Retina (tissue), 1 donor: ENCODE measurements at regions not wholly inside any gene's neighbourhood (a gene's known extent, or its start where the extent isn't known, plus 50 kb on each side); places are given as distances from the start of the nearest gene placed in this dataset.

Experiments used
- DNase-seq: peaks from one replicate; pipeline ENCODE4 v3.0.0-alpha.2; 2016

DNA sequence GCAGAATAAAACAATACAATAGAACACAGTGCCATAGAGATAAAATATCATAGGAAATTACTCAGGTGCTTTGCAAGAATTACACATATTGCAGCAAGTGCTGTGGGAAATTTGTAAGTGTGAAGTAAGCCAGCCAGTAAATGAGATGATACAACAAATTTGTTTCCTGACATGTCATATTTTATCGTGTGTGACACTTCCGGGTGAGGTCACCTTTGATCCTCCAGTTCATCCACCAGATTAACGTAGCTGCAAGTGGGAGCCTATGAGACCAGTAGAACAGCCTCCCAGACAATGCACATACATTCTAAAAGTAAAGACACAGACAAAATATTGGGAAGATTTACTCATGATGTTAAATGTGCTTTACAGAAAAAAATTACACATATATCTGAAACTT lies 72.2 kb downstream of the PRDM9 start:
- no peak for DNase-seq

DNA sequence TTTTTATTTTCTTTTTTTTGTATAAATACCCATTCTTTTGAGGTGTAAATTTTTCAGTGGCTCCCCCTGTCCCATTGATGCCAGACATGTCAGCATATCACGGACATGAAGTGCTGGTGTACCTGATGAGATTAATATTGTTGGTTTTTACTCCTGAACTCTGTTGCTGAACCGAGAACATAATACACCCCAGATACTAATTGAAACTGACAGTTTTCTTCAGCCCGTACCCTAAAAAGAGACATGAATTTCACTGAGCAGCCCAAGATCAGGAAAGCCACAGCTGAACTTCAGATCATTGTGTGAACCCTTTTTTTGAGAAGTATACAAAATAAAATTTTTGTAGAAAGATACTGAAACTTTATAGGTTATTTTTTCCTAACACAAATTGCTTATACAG lies 75.7 kb downstream of the PRDM9 start:
- peak; percentile 28 for DNase-seq

DNA sequence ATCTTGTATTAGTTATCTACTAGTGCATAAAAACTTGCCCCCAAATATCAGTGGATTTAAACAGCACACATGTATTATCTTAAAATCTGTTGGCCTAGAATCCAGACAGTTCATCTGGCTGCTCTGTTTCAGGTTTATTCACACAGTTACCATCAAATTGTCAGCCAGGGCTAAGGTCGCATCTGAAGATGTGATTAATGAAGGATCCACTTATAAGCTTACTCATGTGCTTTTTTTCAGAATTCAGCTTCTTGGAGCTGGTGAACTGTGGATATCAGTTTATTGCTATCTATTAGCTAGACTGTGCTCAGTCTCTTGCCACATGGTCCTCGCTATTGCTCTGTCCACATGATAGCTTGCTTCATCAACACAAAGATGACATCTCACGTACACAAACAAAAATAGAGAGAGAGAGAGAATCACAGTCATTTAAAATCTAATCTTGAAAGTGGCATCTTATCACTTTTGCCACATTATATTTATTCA lies 81.5 kb downstream of the PRDM9 start:
- DNase-seq = no peak

DNA sequence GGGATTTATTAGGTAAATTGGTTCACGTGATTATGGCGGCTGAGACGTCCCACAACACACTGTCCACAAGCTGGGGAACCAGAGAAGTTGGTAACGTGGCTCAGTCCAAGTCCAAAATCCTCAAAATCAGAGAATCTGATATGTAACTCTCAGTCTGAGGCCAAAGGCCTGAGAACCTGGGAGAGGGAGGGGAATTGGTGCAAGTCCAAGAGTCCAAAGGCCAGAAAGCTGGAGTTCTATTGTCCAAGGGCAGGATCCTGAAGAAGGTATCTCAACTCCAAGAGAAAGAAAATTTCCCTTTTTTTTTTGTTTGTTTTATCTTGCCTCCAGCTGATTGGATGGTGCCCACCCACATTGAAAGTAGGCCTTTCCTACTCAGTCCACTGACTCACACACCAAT lies 83.8 kb downstream of the PRDM9 start:
- DNase-seq = no peak

DNA sequence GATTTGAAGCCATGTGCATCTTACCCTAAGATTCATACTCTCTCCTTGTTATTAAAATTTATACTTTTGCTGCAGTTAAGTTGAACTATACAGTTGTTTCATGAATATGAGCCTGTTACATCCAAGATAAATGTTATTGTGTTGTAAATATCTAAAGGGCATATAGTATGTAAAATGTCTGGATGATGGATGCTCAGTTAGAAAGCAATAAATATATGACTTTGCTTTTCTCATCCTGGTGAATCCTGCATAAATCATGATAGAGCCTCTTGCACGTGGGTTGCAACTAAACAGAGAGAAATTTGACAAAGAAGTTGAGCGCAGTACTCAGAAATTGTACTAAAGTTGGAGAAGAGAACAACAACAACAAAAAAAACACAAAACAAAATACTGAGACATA lies 99.5 kb downstream of the PRDM9 start:
- DNase-seq = no peak

DNA sequence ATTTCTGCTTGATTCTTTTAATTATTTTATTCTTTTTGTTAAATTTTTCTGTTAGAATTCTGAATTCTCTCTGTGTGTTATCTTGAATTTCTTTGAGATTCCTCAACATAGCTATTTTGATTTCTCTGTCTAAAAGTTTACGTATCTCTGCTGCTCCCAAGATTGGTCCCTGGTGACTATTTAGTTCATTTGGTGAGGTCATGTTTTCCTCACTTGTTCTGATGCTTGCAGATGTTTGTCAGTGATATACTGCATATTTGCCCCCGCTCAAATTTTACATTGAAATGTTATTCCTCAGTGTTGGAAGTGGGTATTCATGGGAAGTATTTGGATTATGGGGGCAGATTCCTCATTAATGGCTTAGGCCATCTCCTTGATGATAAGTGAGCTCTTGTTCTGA lies 105.3 kb downstream of the PRDM9 start:
- DNase-seq = no peak

DNA sequence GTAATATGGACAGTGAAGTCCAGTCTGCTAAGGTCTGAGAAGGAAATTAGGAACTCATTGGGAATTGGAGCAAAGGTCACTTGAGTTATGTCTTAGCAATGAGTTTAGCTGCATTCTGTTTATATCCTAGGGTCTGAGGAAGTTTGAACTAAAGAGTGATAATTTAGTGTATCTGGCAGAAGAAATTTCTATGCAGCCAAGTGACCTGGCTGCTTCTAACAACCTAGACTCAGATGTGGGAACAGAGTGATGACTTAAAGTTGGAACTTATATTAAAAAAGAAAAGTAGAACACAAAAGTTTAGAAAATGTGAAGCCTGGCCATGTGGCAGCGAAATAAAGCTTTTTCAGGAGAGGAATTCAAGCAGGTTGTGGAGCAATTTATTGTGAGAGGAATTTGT lies 106.2 kb downstream of the PRDM9 start:
- no peak for DNase-seq

DNA sequence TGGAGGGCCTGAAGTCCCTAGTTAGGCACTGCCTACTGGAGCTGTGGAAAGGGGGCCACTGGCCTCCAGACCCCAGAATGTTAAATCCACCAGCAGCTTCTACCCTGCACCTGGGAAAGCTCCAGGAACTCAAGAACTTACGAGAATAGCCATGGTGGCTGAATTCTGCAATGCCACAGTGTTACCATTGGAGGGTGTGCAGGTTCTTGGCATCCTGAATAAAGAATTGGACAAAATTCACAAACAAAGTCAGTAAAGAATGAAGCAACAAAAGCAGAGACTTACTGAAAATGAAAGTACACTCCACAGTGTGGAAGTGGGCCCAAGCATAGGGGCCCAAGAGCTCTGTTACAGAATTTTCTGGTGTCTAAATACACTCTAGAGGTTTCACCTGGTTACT lies 107.0 kb downstream of the PRDM9 start:
- DNase-seq = no peak

DNA sequence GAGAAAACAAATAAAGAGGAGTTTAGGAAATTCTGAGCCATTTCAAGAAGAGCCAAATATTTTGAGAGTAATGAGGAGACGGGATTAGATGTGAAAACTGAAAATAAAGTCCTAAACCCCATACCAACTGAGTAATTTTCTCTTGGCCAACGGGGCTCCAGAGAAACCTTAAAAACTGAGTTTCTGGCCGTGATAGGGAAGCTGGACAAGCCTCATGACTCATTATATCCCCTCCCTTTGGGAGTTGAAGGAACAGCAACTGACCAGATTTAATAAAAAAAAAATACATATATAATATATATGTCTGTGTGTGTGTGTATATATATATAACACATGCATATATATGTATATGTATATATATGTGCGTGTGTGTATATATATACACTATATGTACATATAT lies 119.6 kb downstream of the PRDM9 start:
- DNase-seq = no peak

DNA sequence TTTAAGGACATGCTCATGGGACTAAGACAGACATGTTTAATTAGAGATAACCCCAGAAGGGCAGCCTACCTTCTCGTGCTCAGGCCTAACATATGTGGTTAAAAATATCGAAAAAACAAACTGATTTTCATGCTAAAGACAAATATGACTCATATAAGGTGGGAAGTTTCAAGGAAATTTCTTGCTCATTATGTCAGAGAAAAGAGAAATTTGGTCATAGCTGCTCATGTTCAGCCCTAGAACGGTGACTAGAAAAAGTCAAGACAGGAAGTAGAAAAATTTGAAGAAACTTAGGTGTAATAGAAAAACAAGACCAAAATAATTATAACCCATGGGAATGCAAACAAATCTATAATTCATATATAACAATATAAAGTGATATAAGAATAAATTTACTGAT lies 120.6 kb downstream of the PRDM9 start:
- no peak for DNase-seq

DNA sequence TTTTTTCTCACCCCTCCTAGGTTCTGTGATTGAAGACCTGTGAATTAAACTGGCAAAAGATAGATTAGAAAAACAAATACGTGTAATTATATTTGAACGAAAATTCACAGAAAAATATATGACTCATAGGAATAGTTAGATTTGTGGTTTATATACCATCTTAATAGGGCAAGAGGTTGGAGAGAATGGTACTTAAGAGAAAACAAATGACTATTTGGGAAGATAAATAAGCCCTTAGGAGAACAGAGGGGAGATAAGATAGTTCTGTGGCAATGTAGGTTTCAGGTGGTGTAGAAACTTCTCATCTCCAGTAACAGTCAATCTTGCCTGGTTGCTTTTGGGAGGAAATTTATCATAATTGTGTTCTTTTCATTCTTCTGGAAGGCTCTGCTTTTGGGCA lies 122.0 kb downstream of the PRDM9 start:
- no peak for DNase-seq

DNA sequence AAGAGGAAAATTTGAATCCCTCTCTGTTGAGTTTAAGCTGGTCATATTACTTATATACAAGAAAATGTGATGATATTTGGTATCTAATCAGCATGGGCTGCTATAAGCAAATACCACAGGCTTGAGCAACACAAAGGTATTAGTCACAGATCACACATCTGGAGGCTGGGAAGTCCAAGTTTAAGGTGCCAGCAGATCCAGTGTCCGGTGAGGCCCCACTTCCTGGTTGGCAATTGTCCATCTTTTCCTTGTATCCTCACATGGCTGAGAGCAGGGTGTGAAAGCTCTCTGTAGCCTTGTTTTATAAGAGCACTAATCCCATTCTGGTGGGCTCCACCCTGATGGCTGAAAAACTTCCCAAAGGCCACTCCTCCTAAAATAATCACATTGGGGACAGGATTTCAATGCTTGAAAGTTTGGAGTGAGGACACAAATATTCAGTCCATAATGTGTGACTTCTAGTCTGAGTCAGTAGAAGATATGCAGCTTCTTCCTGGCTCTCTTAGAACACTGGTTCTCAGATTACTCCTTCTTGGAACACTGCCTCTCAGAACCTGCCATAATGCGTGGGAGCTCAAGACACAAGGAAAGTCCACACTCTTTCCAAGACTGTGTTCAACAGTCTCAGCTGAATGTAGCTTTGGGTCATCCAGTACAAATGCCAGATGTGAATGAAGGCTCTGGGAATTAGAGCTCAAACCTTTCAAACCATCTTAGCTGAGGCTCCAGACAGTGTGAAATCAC lies 124.1 kb downstream of the PRDM9 start:
- DNase-seq = no peak

DNA sequence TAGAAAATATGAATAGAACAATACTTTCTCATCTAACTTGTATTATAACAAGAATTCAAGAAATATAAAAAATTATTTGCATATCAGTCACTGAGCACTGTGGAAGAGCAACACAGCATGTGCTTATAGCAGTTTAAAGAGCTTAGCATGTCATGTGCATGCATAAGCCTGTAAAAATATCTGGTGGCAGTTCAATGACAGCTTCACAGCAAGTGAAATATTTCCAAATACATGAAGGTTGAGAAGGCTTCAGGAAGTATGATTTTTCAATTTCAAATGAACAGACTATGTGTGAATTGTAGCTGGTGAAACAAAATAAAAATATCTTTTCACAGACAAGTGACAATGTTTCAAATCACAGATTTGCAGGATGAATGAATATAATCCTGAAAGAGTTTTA lies 128.5 kb downstream of the PRDM9 start:
- DNase-seq = no peak

DNA sequence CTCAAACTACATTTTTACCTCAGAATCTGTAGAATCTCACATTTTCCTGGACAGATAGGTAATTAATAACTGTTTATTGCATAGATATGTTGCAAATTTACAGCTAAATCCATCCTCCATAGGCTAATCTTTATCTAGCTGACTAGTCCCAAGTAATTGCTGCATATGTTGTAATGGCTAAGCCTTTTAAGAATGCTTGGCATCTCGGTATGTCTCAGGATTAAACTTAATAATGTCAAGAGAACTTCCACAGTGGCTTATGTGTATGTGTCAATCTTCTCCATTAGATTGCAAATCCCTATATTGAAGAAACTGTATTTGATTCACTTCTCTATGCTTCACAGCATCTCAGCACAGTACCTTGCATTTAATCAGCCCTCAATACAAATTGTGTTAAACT lies 131.9 kb downstream of the PRDM9 start:
- no peak for DNase-seq

DNA sequence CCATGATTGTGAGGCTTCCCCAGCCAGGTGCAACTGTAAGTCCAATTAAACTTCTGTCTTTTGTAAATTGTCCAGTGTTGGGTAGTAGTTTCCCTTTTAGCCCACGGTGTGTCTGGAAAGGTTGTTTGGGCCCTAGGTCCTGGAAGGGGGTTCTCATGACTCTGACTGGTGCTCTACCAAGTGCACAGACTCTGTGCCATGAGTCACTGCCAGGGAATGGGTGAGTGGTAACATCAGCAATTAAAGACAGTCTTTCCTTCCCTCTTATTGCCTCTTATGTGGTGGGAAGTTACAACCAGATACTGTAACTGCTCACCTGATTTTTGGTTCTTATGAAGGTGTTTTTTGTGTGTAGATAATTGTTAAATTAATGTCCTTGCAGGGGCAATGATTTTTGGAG lies 141.2 kb downstream of the PRDM9 start:
- DNase-seq = no peak

DNA sequence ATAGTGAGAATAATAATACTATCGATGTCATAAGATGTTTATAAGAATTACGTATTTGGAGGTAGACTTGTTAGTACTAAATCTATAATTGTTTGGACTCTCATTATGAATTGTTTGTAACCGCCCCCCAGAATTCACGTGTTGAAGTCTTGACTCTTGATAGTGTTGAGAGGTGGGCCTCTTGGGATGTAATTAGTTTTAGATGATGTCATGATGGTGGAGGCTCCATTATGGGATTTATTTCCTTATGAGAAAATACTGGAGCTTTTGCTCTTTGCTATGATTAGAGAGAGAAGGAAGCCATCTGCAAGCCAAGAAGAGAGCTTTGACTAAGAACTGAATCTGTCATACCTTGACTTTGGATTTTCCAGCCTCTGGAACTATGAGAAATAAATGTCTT lies 142.2 kb downstream of the PRDM9 start:
- no peak for DNase-seq

DNA sequence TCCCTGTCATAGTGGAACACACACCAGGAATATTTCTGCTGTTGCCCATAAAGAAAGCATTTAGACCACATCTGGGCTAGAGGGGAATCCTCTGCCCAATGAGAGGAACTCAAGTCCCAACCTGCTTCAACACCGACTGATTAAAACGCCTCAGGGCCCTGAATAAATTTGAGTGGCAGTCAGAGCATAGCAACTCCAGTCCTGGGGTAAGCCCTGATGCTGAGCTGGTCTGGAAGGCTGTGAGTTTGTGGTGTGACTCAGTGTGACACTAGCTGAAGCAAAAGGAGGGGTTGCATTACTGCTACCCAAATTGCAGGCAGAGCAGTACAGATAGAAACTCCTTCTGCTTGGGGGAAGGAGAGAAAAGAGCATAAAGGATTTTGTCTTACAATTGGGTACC lies 148.3 kb downstream of the PRDM9 start:
- no peak for DNase-seq

DNA sequence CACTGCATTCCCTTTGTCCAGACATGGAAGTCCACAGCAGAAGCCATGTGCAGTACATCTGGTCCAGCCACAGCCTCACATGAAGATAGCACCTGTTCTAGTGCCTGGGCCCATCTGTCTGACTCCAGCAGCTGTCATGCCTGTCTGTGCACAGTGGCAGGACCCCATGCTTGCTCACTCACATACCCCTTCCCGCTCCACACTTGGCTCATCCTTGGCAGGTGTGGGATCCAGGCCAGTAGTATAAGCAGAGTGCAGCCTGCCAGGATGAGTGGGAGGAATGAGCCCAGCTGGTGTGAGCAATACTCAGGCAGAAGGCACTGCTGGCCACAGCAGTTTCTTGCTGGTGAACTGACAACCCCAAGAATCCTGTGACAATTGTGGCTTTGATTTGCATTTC lies 168.0 kb downstream of the PRDM9 start:
- no peak for DNase-seq

DNA sequence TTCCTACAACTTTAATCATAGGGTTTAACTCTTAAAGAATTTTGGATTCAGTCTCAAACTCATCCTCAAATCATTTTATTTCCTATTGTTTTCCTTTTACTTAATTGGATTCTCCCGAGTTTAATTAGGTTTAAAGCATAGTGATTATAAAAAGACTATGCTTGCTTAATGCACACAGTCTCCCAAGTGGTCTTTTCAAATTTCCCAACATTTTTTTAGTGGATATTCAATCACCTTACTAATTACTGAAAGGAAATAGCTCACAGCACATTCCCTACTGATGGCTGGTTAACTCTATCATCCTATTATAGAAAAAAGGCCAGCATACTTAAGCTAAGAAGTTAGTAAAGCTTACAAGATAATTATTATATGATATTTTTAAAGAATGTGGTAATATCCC lies 170.6 kb downstream of the PRDM9 start:
- no peak for DNase-seq

DNA sequence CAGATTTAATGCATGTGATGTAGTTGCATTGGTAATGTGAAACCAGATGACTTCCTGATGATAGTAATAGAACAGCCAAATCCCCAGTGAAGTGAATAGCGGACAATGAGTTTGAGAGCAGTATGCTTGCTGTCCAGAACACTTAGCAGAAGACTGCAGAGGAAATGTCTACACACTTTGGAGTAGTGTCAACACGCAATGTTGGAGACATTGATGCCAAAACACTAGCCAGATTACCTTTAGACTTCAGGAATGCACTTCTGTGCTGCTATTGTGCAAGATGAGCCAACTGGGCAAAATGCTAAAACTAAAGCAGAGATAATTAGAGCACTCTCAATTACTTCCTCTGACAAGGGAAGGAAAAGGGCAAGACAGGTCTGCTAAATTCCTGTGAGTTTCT lies 176.7 kb downstream of the PRDM9 start:
- DNase-seq = no peak

DNA sequence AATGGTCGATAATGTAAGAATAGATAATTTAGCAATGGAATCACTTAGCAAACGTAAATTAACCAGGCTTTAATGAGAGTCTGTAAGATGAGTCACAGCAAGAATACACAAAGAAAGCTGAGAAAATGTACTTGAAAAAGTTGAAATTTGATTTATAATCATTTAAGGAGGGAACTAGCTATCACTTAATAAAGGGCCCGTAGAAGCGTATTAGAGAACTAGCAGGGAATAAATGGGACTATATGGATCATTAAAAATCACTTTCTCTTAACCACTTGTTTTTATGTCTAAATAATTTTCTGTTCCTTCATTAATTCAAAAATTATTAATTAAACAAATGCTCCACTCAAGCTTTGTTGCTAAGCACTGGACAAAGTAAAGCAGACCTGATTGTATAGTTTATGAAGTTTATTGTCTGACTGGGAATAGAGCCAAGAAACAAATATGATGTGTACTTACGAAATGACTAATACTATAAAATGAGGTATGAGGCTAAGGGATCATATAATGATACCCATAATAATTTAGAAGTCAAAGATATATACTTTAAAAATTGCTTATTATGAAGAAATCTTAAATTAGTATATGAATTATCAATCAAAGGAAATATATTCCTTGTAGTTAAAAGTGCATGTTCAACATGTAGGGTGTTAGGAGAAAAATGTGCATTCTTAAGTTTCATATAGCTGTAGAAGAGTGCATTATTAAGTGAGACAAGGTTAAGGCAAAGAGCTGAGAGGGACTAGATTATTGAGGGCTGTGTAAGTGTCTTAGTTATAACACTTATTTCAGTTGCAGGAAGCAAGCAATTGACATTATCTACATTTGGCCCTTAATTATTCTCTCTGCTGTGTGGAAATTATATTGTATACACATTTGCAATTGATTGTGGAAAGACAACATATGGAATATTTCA lies 196.8 kb downstream of the PRDM9 start:
- DNase-seq = no peak

DNA sequence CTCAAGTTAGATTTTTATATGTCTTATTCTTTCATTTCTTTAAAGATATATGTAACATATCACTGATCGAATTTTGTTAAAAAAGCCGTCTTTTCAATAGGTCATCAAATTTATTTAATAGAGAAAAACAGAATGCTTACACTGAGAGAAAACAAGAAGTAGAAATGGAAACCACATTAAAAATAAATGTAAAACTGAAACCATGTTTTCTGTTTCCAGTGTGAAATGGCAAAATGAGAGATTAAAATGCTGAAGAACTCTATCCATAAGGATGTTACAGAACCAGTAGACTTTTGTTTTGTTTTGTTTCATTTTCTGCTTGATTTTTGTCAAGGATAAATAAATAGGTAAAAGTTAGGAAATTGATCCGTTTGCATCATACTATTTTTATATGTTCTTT lies 210.1 kb downstream of the PRDM9 start:
- DNase-seq = no peak

DNA sequence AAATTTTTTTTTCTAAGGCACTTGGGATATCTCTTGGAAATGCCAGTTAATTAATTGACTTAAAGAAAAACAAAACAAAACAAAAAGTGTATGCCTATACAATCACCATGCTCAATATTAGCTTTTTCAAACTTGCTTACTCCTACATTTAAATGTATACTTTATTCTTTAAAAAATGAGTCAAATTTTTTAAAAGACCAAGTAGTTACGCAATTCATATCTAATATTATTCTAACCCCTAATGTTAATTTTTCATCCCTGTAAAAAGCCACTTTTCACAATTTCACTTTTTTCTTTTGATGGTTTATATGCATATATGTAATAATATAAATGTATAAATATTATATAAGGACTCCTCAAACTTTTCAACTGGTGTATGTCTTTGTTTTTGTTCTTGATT lies 211.2 kb downstream of the PRDM9 start:
- no peak for DNase-seq

DNA sequence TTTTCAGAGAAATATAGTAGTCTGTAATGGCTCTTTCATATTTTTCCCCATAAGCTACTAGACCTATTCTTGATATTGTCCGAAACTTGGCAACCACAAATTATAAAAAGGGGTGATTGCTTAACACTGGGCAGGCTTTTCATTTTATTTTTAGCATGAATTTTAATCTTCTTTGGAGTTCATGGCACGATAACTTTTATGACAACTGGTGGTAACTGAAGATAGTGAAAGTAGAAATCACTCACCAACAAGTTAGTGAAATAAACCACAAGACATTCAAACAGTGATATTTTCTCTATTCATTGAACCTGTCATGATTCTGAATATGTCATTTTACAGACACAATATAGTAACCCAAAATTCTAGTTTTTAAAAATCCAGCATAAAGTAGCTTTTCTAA lies 213.9 kb downstream of the PRDM9 start:
- DNase-seq = no peak
